GM12873 (cell line): ENCODE measurements at regions not wholly inside any gene's neighbourhood (a gene's known extent, or its start where the extent isn't known, plus 50 kb on each side); places are given as distances from the start of the nearest gene placed in this dataset.

Source experiments
- CTCF ChIP-seq: IDR thresholded peaks from 2 replicates; pipeline ENCODE4 v1.5.1; 2012; ENCODE audit warnings: low read depth, mild to moderate bottlenecking, moderate library complexity, low read length, control low read depth; ENCODE audit not compliant: insufficient read depth; ENCODE audit errors: missing control alignments

GRCh38 chr2:5007596-5007995 lies 684.6 kb upstream of the SOX11 start:
- no peak for TF ChIP-seq CTCF

- TF ChIP-seq CTCF = no peak
Observed at GRCh38 chr2:5019324-5019723, 672.9 kb upstream of the SOX11 start.

GRCh38 chr2:5020116-5020875 lies 671.9 kb upstream of the SOX11 start:
- TF ChIP-seq CTCF = no peak

- no peak for TF ChIP-seq CTCF
Observed at GRCh38 chr2:5021136-5021535, 671.0 kb upstream of the SOX11 start.

- no peak for TF ChIP-seq CTCF
Observed at GRCh38 chr2:5022061-5022460, 670.1 kb upstream of the SOX11 start.

GRCh38 chr2:5026571-5027234 lies 665.5 kb upstream of the SOX11 start:
- TF ChIP-seq CTCF = no peak

- no peak for TF ChIP-seq CTCF
Observed at GRCh38 chr2:5035057-5035488, 657.1 kb upstream of the SOX11 start.
